HG02870 (cell line): ENCODE measurements at regions not wholly inside any gene's neighbourhood (a gene's known extent, or its start where the extent isn't known, plus 50 kb on each side); places are given as distances from the start of the nearest gene placed in this dataset.

Experiments used
- ATAC-seq: cut with Tn5 transposase; IDR thresholded peaks from one replicate; pipeline ENCODE4 v1.9.1; 2021; ENCODE audit warnings: mild to moderate bottlenecking, moderate library complexity; ENCODE audit not compliant: unreplicated experiment

GRCh38 chr4:81963763-81964020, 410.1 kb downstream of the HNRNPD start:
- ATAC-seq = no peak

- ATAC-seq = no peak
Observed at GRCh38 chr4:81963015-81963762, 410.6 kb downstream of the HNRNPD start.

GRCh38 chr4:81960961-81961360, 412.8 kb downstream of the HNRNPD start:
- ATAC-seq = no peak

- ATAC-seq = no peak
Observed at GRCh38 chr4:81954271-81954670, 419.5 kb downstream of the HNRNPD start.

GRCh38 chr4:81951891-81952455, 421.8 kb downstream of the HNRNPD start:
- ATAC-seq = no peak

GRCh38 chr4:81946996-81947395, 426.8 kb downstream of the HNRNPD start:
- ATAC-seq = no peak

GRCh38 chr4:81930506-81931238, 443.1 kb downstream of the HNRNPD start:
- ATAC-seq = peak; percentile 65

- ATAC-seq = no peak
Observed at GRCh38 chr4:81923140-81923539, 450.7 kb downstream of the HNRNPD start.

GRCh38 chr4:81922313-81922712, 450.6 kb upstream of the RASGEF1B start:
- ATAC-seq = no peak

GRCh38 chr4:81921751-81922159, 450.0 kb upstream of the RASGEF1B start:
- peak; percentile 53 for ATAC-seq

- no peak for ATAC-seq
Observed at GRCh38 chr4:81919810-81920209, 448.1 kb upstream of the RASGEF1B start.

GRCh38 chr4:81919223-81919622, 447.5 kb upstream of the RASGEF1B start:
- ATAC-seq = peak; percentile 52

- no peak for ATAC-seq
Observed at GRCh38 chr4:81915430-81915829, 443.7 kb upstream of the RASGEF1B start.

- peak; percentile 81 for ATAC-seq
Observed at GRCh38 chr4:81914623-81915022, 442.9 kb upstream of the RASGEF1B start.

- ATAC-seq = peak; percentile 39
Observed at GRCh38 chr4:81913427-81913879, 441.7 kb upstream of the RASGEF1B start.

- ATAC-seq = no peak
Observed at GRCh38 chr4:81912376-81913030, 440.8 kb upstream of the RASGEF1B start.

- no peak for ATAC-seq
Observed at GRCh38 chr4:81906905-81907304, 435.2 kb upstream of the RASGEF1B start.

GRCh38 chr4:81905971-81906370, 434.3 kb upstream of the RASGEF1B start:
- peak; percentile 100 for ATAC-seq

- no peak for ATAC-seq
Observed at GRCh38 chr4:81904121-81904520, 432.4 kb upstream of the RASGEF1B start.

- no peak for ATAC-seq
Observed at GRCh38 chr4:81903212-81903611, 431.5 kb upstream of the RASGEF1B start.

- ATAC-seq = no peak
Observed at GRCh38 chr4:81898862-81899504, 427.3 kb upstream of the RASGEF1B start.
